Panc1 (cell line): ENCODE measurements at regions not wholly inside any gene's neighbourhood (a gene's known extent, or its start where the extent isn't known, plus 50 kb on each side); places are given as distances from the start of the nearest gene placed in this dataset.

ENCODE experiments used
- ATAC-seq: fragments of 200-7000 bp; cut with Tn5 transposase; 2 replicates; pipeline ENCODE4 v1.9.1; 2020; ENCODE audit warnings: mild to moderate bottlenecking, moderate library complexity
- BruUV-seq: library from RNA; stranded (reverse); fragments of 400-500 nt; replicated peaks from 2 replicates; lab custom pipeline; 2021; lab: Mats Ljungman, UMichigan
- CTCF ChIA-PET: fragments of 300-600 bp; sonication (Branson Sonifier 250); formaldehyde crosslinking; loops from one replicate; lab custom pipeline; 2022; ENCODE audit warnings: antibody characterized with exemption; lab: Charles Lee
- POLR2A ChIA-PET: fragments of 300-600 bp; sonication (Branson Sonifier 250); formaldehyde crosslinking; loops from one replicate; lab custom pipeline; 2022; ENCODE audit warnings: antibody characterized with exemption; lab: Charles Lee
- DNase-seq: peaks from one replicate; pipeline ENCODE4 v3.0.0-alpha.2; 2010; ENCODE audit warnings: low read depth, low spot score
- H3K27ac ChIP-seq: 2 replicates; pipeline ENCODE4 v1.5.1; 2011; ENCODE audit warnings: mild to moderate bottlenecking, low read length, inconsistent platforms
- H3K27me3 ChIP-seq: fragments of 200-500 bp; sonication (Bioruptor generic); 2 replicates; pipeline ENCODE4 v1.6.0; 2014; ENCODE audit warnings: low read length, inconsistent platforms; ENCODE audit not compliant: control insufficient read depth, insufficient read depth
- H3K36me3 ChIP-seq: fragments of 200-500 bp; sonication (Bioruptor generic); 2 replicates; pipeline ENCODE4 v1.5.1; 2014; ENCODE audit warnings: inconsistent platforms, mild to moderate bottlenecking, low read length, moderate library complexity; ENCODE audit not compliant: control insufficient read depth, insufficient read depth
- H3K4me1 ChIP-seq: 2 replicates; pipeline ENCODE4 v1.5.1; 2011; ENCODE audit warnings: inconsistent platforms, mild to moderate bottlenecking, low read length, moderate library complexity; ENCODE audit not compliant: control insufficient read depth, insufficient read depth
- H3K4me3 ChIP-seq, 2 experiments: 2 replicates each; pipeline ENCODE4 v1.5.1; 2011 to 2012; ENCODE audit warnings: low read depth in 2 of 2, low read length in 2 of 2, mild to moderate bottlenecking in 2 of 2, inconsistent platforms in 1 of 2, moderate library complexity in 1 of 2
- H3K9me3 ChIP-seq: fragments of 200-500 bp; sonication (Bioruptor generic); 2 replicates; pipeline ENCODE4 v1.5.1; 2014; ENCODE audit warnings: low read depth, mild to moderate bottlenecking, inconsistent platforms, low read length, moderate library complexity; ENCODE audit not compliant: control insufficient read depth, insufficient read depth
- CTCF ChIP-seq: fragments of 450-650 bp; IDR thresholded peaks from 2 replicates; pipeline ENCODE4 v1.5.1; 2017; ENCODE audit warnings: mild to moderate bottlenecking
- POLR2AphosphoS5 ChIP-seq: IDR thresholded peaks from 2 replicates; pipeline ENCODE4 v1.6.1; 2012; ENCODE audit warnings: mild to moderate bottlenecking, low read depth, low read length, moderate library complexity
- REST ChIP-seq, 2 experiments: IDR thresholded peaks; 2 replicates each; pipeline ENCODE4 v1.6.1; 2011 to 2012; ENCODE audit warnings: low read depth in 2 of 2, control low read depth in 1 of 2, low read length in 1 of 2, mild to moderate bottlenecking in 1 of 2, moderate library complexity in 1 of 2; ENCODE audit not compliant: insufficient read depth in 1 of 2
- SIN3A ChIP-seq: IDR thresholded peaks from 2 replicates; pipeline ENCODE4 v1.6.1; 2012; ENCODE audit warnings: low read depth, mild to moderate bottlenecking, low read length, moderate library complexity, borderline replicate concordance; ENCODE audit not compliant: insufficient read depth
- TCF7L2 ChIP-seq: IDR thresholded peaks from 2 replicates; pipeline ENCODE4 v1.6.1; 2011; ENCODE audit warnings: mild to moderate bottlenecking, low read depth, low read length, inconsistent platforms
- in situ Hi-C: cut with HindIII; loops from 2 replicates; pipeline ENCODE4 v1.10.0; 2016; ENCODE audit warnings: low sequenced_read_pairs, low pct_unique_long_range_greater_than_20kb
- intact Hi-C: fragments of 100-400 bp; cut with micrococcal nuclease; formaldehyde crosslinking; loops from one replicate; pipeline ENCODE4 v1.10.0; 2022; ENCODE audit not compliant: unreplicated experiment

GRCh38 chr13:85567909-85568308 is 231.3 kb downstream of the SLITRK6 start:
- no TSS peak for BruUV-seq
- ChIA-PET POLR2A (no interaction called here), CTCF (no interaction called here)
- ATAC-seq (no peak), DNase-seq (no peak)
- in situ Hi-C loops: no loop called here
- H3K36me3 ChIP-seq: no peaks in the 10 kb centered on the region
- no peaks in the 10 kb centered on the region for H3K4me1 ChIP-seq
- no peaks in the 10 kb centered on the region for H3K27me3 ChIP-seq
- no peak overlapping the region for H3K27ac ChIP-seq
- no peak overlapping the region for H3K4me3 ChIP-seq
- intact Hi-C loops: no loop called here
- H3K9me3 ChIP-seq: no peaks in the 10 kb centered on the region
- TF ChIP-seq SIN3A: no peak
- no peak for TF ChIP-seq POLR2AphosphoS5
- TF ChIP-seq CTCF: no peak
- TF ChIP-seq REST (IDR thresholded peaks at IDR 0.05; ENCODE audit: insufficient read depth in 1 of 2, low read depth in 2 of 2, low read length in 1 of 2): no peak
- TF ChIP-seq TCF7L2: no peak

GRCh38 chr13:85565652-85566051 is 233.6 kb downstream of the SLITRK6 start:
- Histone ChIP-seq H3K27me3 (no peaks in the 10 kb centered on the region), H3K36me3 (no peaks in the 10 kb centered on the region), H3K4me1 (no peaks in the 10 kb centered on the region), H3K9me3 (no peaks in the 10 kb centered on the region), H3K27ac (no peak overlapping the region), H3K4me3 (no peak overlapping the region)
- ChIA-PET POLR2A (no interaction called here), CTCF (no interaction called here)
- BruUV-seq: no TSS peak
- in situ Hi-C loops (no loop called here), intact Hi-C loops (no loop called here)
- ATAC-seq: no peak
- no peak for DNase-seq
- TF ChIP-seq SIN3A (no peak), CTCF (no peak), REST (IDR thresholded peaks at IDR 0.05; ENCODE audit: insufficient read depth in 1 of 2, low read depth in 2 of 2, low read length in 1 of 2) (no peak), TCF7L2 (no peak), POLR2AphosphoS5 (no peak)
